SK-N-SH (cell line): ENCODE measurements at regions not wholly inside any gene's neighbourhood (a gene's known extent, or its start where the extent isn't known, plus 50 kb on each side); places are given as distances from the start of the nearest gene placed in this dataset.

Source experiments
- RFX5 ChIP-seq: IDR thresholded peaks from 2 replicates; pipeline ENCODE4 v1.6.1; 2012; ENCODE audit warnings: mild to moderate bottlenecking, improper control_type of control experiment, low read length
- TAF1 ChIP-seq: IDR thresholded peaks from 2 replicates; pipeline ENCODE4 v1.6.1; 2012; ENCODE audit warnings: low read depth, mild to moderate bottlenecking, low read length, moderate library complexity, borderline replicate concordance

- TF ChIP-seq RFX5 (no peak), TAF1 (no peak)
Measured at GRCh38 chr3:119084371-119085069, 49.9 kb upstream of the IGSF11 start.
